Effector memory CD8-positive, alpha-beta T cell (primary cell): ENCODE measurements at regions not wholly inside any gene's neighbourhood (a gene's known extent, or its start where the extent isn't known, plus 50 kb on each side); places are given as distances from the start of the nearest gene placed in this dataset.

Experiments used
- ATAC-seq: fragments of 150-1000 bp; cut with Tn5 transposase; replicated peaks from 2 replicates; pipeline ENCODE4 v1.10.0; 2021; ENCODE audit warnings: mild to moderate bottlenecking, moderate library complexity
- DNase-seq, 3 experiments: peaks; one replicate each; pipeline ENCODE4 v3.0.0; 2021
- H3K27ac Mint-ChIP-seq, 2 donors: one replicate each; pipeline ENCODE4 v1.8.0; 2022; ENCODE audit warnings: mild to moderate bottlenecking in 2 of 2, mixed read lengths in 2 of 2, moderate library complexity in 2 of 2
- H3K27me3 Mint-ChIP-seq, 2 donors: one replicate each; pipeline ENCODE4 v1.8.0; 2022; ENCODE audit warnings: mixed read lengths in 2 of 2
- H3K36me3 Mint-ChIP-seq: one replicate; pipeline ENCODE4 v1.8.0; 2022; ENCODE audit warnings: mild to moderate bottlenecking, moderate library complexity, mixed read lengths; ENCODE audit not compliant: insufficient read depth
- H3K4me1 Mint-ChIP-seq, 2 donors: one replicate each; pipeline ENCODE4 v1.8.0; 2022; ENCODE audit warnings: low read depth in 2 of 2, mixed read lengths in 2 of 2
- H3K4me3 Mint-ChIP-seq, 2 donors: one replicate each; pipeline ENCODE4 v1.8.0; 2022; ENCODE audit warnings: mild to moderate bottlenecking in 2 of 2, mixed read lengths in 2 of 2, moderate library complexity in 2 of 2
- H3K9me3 Mint-ChIP-seq, 2 donors: one replicate each; pipeline ENCODE4 v1.8.0; 2022; ENCODE audit warnings: mixed read lengths in 2 of 2

DNA sequence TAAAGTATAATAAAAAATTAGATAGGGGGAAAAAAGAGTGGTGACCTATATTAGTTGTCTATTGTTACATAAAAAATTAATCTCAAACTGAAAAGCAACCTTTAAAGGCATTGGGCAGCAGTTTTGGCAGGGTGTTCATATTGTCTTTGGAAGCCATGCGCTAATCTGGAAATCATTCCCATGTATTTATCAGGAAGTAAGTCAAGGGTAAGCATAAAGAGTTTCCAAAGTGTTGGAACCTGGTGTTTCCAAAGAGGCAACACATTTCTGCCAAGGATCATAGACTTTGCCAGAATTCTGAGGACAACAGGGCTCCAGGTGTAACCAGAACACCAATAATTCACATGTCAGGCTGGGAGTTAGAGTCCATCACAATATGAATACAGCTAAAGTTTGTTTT is 55.7 kb upstream of the EGFR start:
- no peak overlapping the region for H3K27ac Mint-ChIP-seq
- DNase-seq = no peak

DNA sequence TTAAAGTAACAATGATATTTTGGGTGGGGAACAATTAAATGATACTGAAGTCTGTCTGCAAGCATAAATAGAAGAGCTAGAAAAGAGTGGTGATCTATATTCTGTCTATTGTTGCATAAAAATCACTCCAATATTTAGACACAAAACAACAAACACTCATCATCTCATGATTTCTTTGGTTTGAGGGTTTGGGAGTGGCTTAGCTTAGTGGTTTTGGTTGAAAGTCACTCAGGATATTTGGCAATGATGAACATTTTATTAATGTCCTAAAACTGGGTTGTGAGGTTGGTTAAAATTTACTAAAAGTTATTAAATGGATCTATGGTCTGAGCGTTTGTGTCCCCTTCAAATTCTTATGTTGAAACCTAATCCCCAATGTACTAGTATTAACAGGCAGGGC is 54.7 kb upstream of the EGFR start:
- no peak overlapping the region for H3K4me3 Mint-ChIP-seq
- H3K9me3 Mint-ChIP-seq = peaks cover 0 to 3% of the 10 kb centered on the region in 2 donors
- no peaks in the 10 kb centered on the region for H3K4me1 Mint-ChIP-seq
- H3K27ac Mint-ChIP-seq = no peak overlapping the region
- H3K27me3 Mint-ChIP-seq = peaks cover 4 to 33% of the 10 kb centered on the region in 2 donors
- no peak for ATAC-seq
- no peak for DNase-seq
- H3K36me3 Mint-ChIP-seq = no peaks in the 10 kb centered on the region

More for the DNA sequence above, 55.7 kb upstream of the EGFR start:
- H3K9me3 Mint-ChIP-seq = peaks cover 0 to 2% of the 10 kb centered on the region in 2 donors
- no peak for ATAC-seq
- H3K4me1 Mint-ChIP-seq = no peaks in the 10 kb centered on the region
- peaks cover 0 to 37% of the 10 kb centered on the region in 2 donors for H3K27me3 Mint-ChIP-seq
- H3K36me3 Mint-ChIP-seq = no peaks in the 10 kb centered on the region
- H3K4me3 Mint-ChIP-seq = no peak overlapping the region

DNA sequence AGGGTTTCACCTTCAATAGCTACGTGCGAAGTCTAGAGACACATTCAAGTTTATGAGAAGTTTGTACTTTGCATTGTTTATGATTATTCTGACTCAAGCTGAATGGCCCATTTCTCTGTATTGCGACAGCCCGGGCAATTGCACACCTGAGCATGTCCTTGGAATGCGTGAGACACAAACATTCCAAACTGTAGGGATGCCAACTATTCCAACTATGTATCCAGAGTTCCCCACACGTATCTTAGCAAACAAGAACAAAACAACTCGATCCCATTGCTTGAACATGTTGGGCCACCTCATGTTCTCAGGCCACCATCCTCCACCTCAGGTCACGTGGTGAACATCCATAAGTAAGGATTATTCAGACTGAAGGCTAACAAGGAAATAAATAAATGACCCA is 51.4 kb upstream of the EGFR start:
- H3K4me1 Mint-ChIP-seq = no peaks in the 10 kb centered on the region
- no peak overlapping the region for H3K4me3 Mint-ChIP-seq
- peaks cover 3 to 5% of the 10 kb centered on the region in 2 donors for H3K9me3 Mint-ChIP-seq
- H3K27ac Mint-ChIP-seq = no peak overlapping the region
- H3K36me3 Mint-ChIP-seq = peaks cover 3% of the 10 kb centered on the region
- peaks cover 6 to 34% of the 10 kb centered on the region in 2 donors for H3K27me3 Mint-ChIP-seq
- ATAC-seq (no peak), DNase-seq (no peak)

DNA sequence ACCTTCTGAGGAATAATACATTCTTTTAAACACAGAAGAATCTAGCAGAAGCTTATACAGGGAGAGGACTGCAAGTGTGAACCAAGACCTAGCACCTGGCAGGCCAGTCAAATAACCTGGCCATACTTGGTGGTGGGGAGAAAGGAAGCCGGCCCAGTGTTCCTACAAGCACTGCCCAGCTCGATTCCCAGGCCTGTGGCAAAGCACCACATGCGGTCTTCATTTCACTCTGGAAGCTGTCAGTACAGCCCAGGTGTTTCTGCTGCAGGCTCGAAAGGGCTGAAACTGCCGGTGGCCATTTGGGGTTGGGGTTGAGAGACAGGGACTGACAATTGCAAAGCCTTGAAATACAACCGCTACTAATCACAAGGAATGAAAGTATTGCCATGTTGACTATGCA is 50.8 kb upstream of the EGFR start:
- no peak for ATAC-seq
- Mint-ChIP-seq H3K36me3 (peaks cover 3% of the 10 kb centered on the region), H3K4me3 (no peak overlapping the region), H3K4me1 (no peaks in the 10 kb centered on the region), H3K9me3 (peaks cover 3 to 11% of the 10 kb centered on the region in 2 donors), H3K27ac (no peak overlapping the region), H3K27me3 (peaks cover 6 to 34% of the 10 kb centered on the region in 2 donors)
- DNase-seq = no peak
